PC-3 (cell line): ENCODE measurements at regions not wholly inside any gene's neighbourhood (a gene's known extent, or its start where the extent isn't known, plus 50 kb on each side); places are given as distances from the start of the nearest gene placed in this dataset.

Source experiments
- CTCF ChIP-seq: fragments of 300-600 bp; sonication (generic); conservative IDR thresholded peaks from 2 replicates; pipeline ENCODE4 v1.5.1; 2017; ENCODE audit warnings: antibody characterized with exemption, low read depth, mild to moderate bottlenecking, low read length
- EZH2 ChIP-seq: fragments of 300-600 bp; sonication (generic); IDR thresholded peaks from one replicate; pipeline ENCODE4 v1.6.1; 2017; ENCODE audit warnings: antibody characterized with exemption, mild to moderate bottlenecking, low read length; ENCODE audit not compliant: unreplicated experiment

- TF ChIP-seq CTCF (no peak), EZH2 (no peak)
Observed at GRCh38 chr13:44263751-44264620, 109.6 kb upstream of the SERP2 start.
